Small intestine (tissue), 7 donors: ENCODE measurements at regions not wholly inside any gene's neighbourhood (a gene's known extent, or its start where the extent isn't known, plus 50 kb on each side); places are given as distances from the start of the nearest gene placed in this dataset.
"Not testable (repeated sequence)": the region's sequence is repeated elsewhere in the genome, so short reads cannot be mapped to it uniquely, and the experiment has no call there.

Experiments
- DNase-seq, 2 donors: peaks; one replicate each; pipeline versions ENCODE4 v3.0.0 to v3.0.0-alpha.2; 2013
- FAIRE-seq: peaks from 2 replicates; lab custom pipeline; 2012; peaks lifted over from hg19 to GRCh38; lab: Jason Lieb, UNC
- H3K27ac ChIP-seq, 3 donors: one replicate each; pipeline ENCODE4 v1.5.1; 2013; ENCODE audit warnings: low read length in 2 of 3, mild to moderate bottlenecking in 2 of 3, control low read depth in 1 of 3, inconsistent platforms in 1 of 3, low read depth in 1 of 3, moderate library complexity in 1 of 3
- H3K27me3 ChIP-seq, 3 donors: one replicate each; pipeline ENCODE4 v1.6.1; 2013; ENCODE audit warnings: low read length in 3 of 3, inconsistent platforms in 1 of 3; ENCODE audit not compliant: control insufficient read depth in 3 of 3, insufficient read depth in 3 of 3
- H3K36me3 ChIP-seq, 3 donors: one replicate each; pipeline ENCODE4 v1.6.1; 2013; ENCODE audit warnings: low read length in 3 of 3, inconsistent platforms in 1 of 3, low read depth in 1 of 3, mild to moderate bottlenecking in 1 of 3, moderate library complexity in 1 of 3; ENCODE audit not compliant: control insufficient read depth in 3 of 3, insufficient read depth in 2 of 3
- H3K4me1 ChIP-seq, 3 donors: one replicate each; pipeline ENCODE4 v1.6.1; 2013; ENCODE audit warnings: low read length in 2 of 3, inconsistent platforms in 1 of 3, low read depth in 1 of 3, mild to moderate bottlenecking in 1 of 3, moderate library complexity in 1 of 3; ENCODE audit not compliant: control insufficient read depth in 3 of 3, insufficient read depth in 2 of 3
- H3K4me3 ChIP-seq, 3 donors: one replicate each; pipeline ENCODE4 v1.5.1; 2013; ENCODE audit warnings: low read length in 3 of 3, control low read depth in 1 of 3, inconsistent platforms in 1 of 3, low read depth in 1 of 3, mild to moderate bottlenecking in 1 of 3, moderate library complexity in 1 of 3
- H3K9me3 ChIP-seq, 2 donors: one replicate each; pipeline ENCODE4 v1.6.1; 2013; ENCODE audit warnings: low read depth in 1 of 2, low read length in 1 of 2; ENCODE audit not compliant: control insufficient read depth in 2 of 2, insufficient read depth in 1 of 2
- WGBS, 3 donors: extraction: QIAGEN DNeasy Blood & Tissue Kit; methylation state at CpG; one replicate each; pipeline ENCODE4 v1.1.7; 2013; 5-methylcytosine and 5-hydroxymethylcytosine counted together
- donor health status: healthy with polysubstance abuse.
- donor health status: control.
- donor health status: control.
- donor health status: Bipolar disorder and iron deficiency.
- donor health status: healthy.

DNA sequence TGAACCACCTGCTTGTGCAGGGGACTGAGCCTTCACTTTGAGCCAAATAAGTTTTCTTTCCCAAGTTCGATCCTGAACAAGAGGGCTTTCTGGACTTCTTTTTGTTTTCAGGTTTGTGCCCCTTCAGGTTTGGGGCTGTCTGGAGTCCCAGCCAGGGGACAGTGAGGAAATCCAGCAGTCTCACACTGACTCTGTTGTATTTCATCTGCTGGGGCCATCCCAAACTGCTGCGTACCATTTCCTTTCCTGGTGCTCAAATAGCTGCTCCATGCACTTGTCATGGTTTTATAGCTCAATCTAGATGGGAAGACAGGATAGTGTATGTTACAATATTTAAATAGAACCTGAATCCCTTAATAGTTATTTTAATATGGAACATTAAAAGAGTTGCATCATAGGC, 66.3 kb upstream of the IGLL5 start:
- no peaks in the 10 kb centered on the region for H3K27me3 ChIP-seq
- no peak for FAIRE-seq
- peak overlapping the region in 1 of 3 donors; percentile 55 for H3K27ac ChIP-seq
- no peak for DNase-seq
- no peak overlapping the region for H3K4me3 ChIP-seq
- H3K4me1 ChIP-seq = no peaks in the 10 kb centered on the region
- 62 to 82% (median 78%) methylated on average over 2 of the region's 2 CpGs for WGBS, 3 donors
- H3K9me3 ChIP-seq = no peaks in the 10 kb centered on the region
- H3K36me3 ChIP-seq = no peaks in the 10 kb centered on the region

DNA sequence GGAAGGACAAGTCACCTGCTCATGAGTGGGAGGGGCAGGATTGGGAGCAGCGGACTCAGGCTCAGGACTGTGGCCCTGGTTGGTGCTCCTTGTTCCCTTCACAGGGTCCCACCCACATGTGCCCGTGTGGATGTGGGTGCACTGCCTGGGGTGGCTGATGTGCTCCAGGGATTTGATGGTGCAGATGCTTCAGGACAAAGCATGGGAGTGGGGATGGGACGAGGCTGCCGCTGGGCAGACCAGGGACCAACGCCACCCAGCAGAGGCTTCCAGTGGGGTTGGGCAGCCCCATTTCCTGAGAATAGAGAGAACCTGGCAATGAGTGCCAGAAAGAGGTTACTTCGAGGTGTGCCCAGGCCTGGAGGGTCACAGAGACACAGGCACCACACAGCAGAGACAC, 65.5 kb upstream of the IGLL5 start:
- Histone ChIP-seq H3K27ac (peak overlapping the region in 1 of 3 donors; percentile 37), H3K4me3 (no peak overlapping the region), H3K36me3 (no peaks in the 10 kb centered on the region), H3K27me3 (no peaks in the 10 kb centered on the region), H3K9me3 (no peaks in the 10 kb centered on the region), H3K4me1 (no peaks in the 10 kb centered on the region)
- WGBS, 3 donors = 72 to 85% (median 82%) methylated on average over 6 of the region's 6 CpGs
- FAIRE-seq (no peak), DNase-seq (no peak)

- not testable (repeated sequence) for FAIRE-seq, H3K36me3 ChIP-seq, DNase-seq, H3K9me3 ChIP-seq, H3K27me3 ChIP-seq, H3K4me3 ChIP-seq, H3K4me1 ChIP-seq
- peak overlapping the region in 1 of 3 donors; percentile 37 for H3K27ac ChIP-seq
- 73 to 85% (median 77%) methylated on average over 5 of the region's 5 CpGs for WGBS, 3 donors
Observed at GRCh38 chr22:22822553-22822952, 65.1 kb upstream of the IGLL5 start.

DNA sequence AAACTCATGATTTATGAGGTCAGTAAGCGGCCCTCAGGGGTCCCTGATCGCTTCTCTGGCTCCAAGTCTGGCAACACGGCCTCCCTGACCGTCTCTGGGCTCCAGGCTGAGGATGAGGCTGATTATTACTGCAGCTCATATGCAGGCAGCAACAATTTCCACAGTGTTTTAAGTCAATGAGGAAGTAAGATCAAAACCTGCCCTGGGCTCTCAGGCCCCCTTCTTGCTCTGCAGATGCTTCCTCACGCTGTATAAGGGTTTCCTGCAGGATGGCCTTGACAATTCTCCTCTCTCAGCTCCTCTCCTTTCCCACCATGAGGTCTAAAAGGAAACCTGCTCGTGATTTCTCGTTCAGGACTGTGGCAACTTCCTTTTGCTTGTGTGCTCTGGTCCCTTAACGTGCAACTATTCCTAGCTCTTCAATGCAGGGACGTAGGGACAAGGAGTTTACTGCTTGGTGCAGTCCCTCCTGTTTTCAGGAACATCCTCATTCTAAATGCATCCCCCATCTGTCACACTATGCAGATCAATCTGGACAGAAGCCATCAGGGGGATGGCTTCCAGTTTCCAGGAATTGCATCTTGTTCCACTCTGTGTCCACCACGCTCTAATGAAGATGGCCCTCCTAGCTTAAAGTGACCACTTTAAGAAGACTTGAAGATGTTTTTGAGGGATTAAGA, 64.3 kb upstream of the IGLL5 start:
- no peak for DNase-seq
- Histone ChIP-seq H3K9me3 (no peaks in the 10 kb centered on the region), H3K27ac (peak overlapping the region in 1 of 3 donors; percentile 5), H3K4me3 (no peak overlapping the region), H3K27me3 (no peaks in the 10 kb centered on the region), H3K36me3 (no peaks in the 10 kb centered on the region), H3K4me1 (no peaks in the 10 kb centered on the region)
- WGBS, 3 donors = 63 to 76% (median 74%) methylated on average over 10 of the region's 10 CpGs
- FAIRE-seq = no peak

GRCh38 chr22:22824340-22825212, 63.0 kb upstream of the IGLL5 start:
- Histone ChIP-seq H3K4me3 (no peak overlapping the region), H3K27ac (no peak overlapping the region), H3K9me3 (no peaks in the 10 kb centered on the region), H3K36me3 (no peaks in the 10 kb centered on the region), H3K4me1 (no peaks in the 10 kb centered on the region), H3K27me3 (no peaks in the 10 kb centered on the region)
- WGBS, 3 donors = 91 to 92% (median 92%) methylated on average over 6 of the region's 6 CpGs
- FAIRE-seq = no peak
- DNase-seq = no peak

DNA sequence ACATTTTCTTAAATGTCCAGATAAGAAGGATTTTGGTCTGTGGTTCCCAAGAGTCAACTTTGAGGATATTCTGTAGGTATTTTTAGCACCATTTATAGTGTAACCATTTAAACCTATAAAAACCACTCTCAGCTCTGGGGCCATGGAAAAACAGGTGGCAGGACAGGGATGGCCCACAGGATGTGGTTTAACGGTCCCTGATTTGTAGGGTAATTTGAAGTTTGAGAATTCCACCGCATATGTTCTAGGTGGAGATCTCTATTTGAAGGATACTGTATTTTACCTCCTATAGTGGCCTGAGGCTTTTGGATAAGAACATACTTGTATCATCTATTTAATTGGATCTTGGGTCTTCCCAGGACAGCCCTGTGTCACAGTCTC, 62.4 kb upstream of the IGLL5 start:
- Histone ChIP-seq H3K36me3 (no peaks in the 10 kb centered on the region), H3K4me3 (no peak overlapping the region), H3K27ac (no peak overlapping the region), H3K27me3 (no peaks in the 10 kb centered on the region), H3K9me3 (no peaks in the 10 kb centered on the region), H3K4me1 (no peaks in the 10 kb centered on the region)
- FAIRE-seq (no peak), DNase-seq (no peak)
- 84 to 87% (median 87%) methylated on average over 2 of the region's 2 CpGs for WGBS, 3 donors

GRCh38 chr22:22827187-22827939, 60.3 kb upstream of the IGLL5 start:
- no peaks in the 10 kb centered on the region for H3K4me1 ChIP-seq
- no peaks in the 10 kb centered on the region for H3K9me3 ChIP-seq
- no peak overlapping the region for H3K27ac ChIP-seq
- no peaks in the 10 kb centered on the region for H3K27me3 ChIP-seq
- no peaks in the 10 kb centered on the region for H3K36me3 ChIP-seq
- DNase-seq (no peak), FAIRE-seq (no peak)
- WGBS, 3 donors = 70 to 78% (median 77%) methylated on average over 8 of the region's 8 CpGs
- H3K4me3 ChIP-seq = no peak overlapping the region

DNA sequence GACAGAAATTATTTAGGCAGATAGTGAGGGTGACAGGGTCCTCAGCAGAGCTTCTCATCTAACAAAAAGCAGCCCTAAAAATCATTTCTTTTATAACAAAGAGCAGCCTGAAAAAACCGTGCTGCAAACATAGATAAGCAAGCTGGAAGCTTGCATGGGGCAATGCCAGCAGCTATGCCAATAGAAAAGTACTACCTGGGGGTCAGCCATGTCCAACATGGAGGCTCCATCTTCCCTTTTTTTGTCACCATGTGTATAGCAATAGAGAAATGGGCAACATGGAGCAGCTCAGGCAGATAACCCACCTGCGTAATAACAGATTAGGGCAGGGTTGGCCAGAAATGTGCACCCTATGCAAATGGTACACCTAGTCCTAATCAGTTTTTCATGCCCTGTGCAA, 57.4 kb upstream of the IGLL5 start:
- H3K27me3 ChIP-seq = peaks cover 0 to 2% (median 0%) of the 10 kb centered on the region in 3 donors
- WGBS, 3 donors = 40 to 80% (median 74%) methylated on average over 2 of the region's 2 CpGs
- no peak overlapping the region for H3K4me3 ChIP-seq
- FAIRE-seq = no peak
- H3K27ac ChIP-seq = no peak overlapping the region
- no peaks in the 10 kb centered on the region for H3K9me3 ChIP-seq
- H3K4me1 ChIP-seq = no peaks in the 10 kb centered on the region
- H3K36me3 ChIP-seq = no peaks in the 10 kb centered on the region
- no peak for DNase-seq
